ENCODE measurements at regions not wholly inside any gene's neighbourhood (a gene's known extent, or its start where the extent isn't known, plus 50 kb on each side); places are given as distances from the start of the nearest gene placed in this dataset.
"Not testable (repeated sequence)": the region's sequence is repeated elsewhere in the genome, so short reads cannot be mapped to it uniquely, and the experiment has no call there.

DNA sequence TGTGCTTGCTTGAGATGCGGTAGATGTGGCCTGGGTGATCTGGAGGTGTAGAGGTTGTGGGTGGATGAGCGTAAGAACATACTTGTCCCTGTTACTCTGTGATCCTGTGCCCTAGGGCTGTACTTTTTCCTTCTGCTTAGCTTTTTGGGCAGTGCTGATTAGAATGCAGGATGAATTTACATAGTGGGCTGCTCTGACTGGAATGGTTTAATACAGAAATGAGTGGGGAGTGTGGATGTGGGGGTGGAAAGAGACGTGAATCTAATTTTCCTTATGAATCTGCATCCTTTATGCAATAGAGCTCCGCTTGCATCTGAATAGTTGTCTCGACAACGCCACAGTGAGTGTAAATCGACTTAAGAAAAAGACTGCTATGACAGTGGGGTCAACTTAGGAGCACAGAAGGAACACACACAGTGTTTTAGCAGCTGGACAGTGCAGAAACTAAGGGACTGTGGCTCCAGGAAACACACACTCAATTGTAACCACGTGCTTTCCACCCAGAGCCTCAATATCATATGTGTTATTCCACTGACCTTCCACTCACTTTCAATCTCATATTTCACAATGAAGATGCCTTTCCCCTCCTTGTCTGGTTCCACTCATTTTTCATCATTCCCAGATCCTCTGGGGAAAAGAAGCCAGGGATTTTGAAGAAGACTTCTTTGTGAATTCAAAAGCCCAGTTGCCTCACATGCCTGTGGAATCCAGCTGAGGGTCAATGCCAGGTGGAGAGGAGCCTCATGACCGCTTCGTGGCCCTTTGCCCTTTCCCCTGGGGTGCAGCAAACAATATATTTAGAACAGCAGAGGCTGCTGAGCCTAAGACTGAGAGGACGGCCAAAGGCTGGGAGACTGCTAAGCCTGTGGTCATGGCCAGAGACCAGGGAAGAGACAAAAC is 91.4 kb downstream of the BMP15 start:
- ATAC-seq, CTCF ChIA-PET: not testable (repeated sequence)

GRCh38 chrX:51006064-51006463 is 95.5 kb downstream of the BMP15 start:
- Histone ChIP-seq H3K9me3 (ENCODE audit: control insufficient read depth, insufficient read depth, low read depth, low read length) (no peaks in the 10 kb centered on the region), H3K4me3 (ENCODE audit: low read depth in 2 of 2, low read length in 2 of 2) (no peak overlapping the region), H3K27ac (ENCODE audit: low read length) (no peak overlapping the region), H3K36me3 (ENCODE audit: control insufficient read depth, insufficient read depth, low read length) (no peaks in the 10 kb centered on the region), H3K4me1 (ENCODE audit: control insufficient read depth, insufficient read depth, low read length) (no peaks in the 10 kb centered on the region), H3K27me3 (ENCODE audit: control insufficient read depth, insufficient read depth, low read length) (no peaks in the 10 kb centered on the region)
- in situ Hi-C loops (cut with HindIII; ENCODE audit: low pct_unique_long_range_greater_than_20kb, low sequenced_read_pairs) (no loop called here), intact Hi-C loops (cut with micrococcal nuclease; ENCODE audit: unreplicated experiment) (no loop called here)
- no TSS peak for BruUV-seq (replicated peaks)
- DNase-seq (ENCODE audit: low read depth, low spot score) = no peak
- CTCF ChIA-PET = no interaction called here
- no peak for TF ChIP-seq TCF7L2 (IDR thresholded peaks at IDR 0.05; ENCODE audit: low read depth, low read length)
- TF ChIP-seq CTCF (IDR thresholded peaks at IDR 0.05) = no peak
- ATAC-seq = no peak
- POLR2A ChIA-PET = no interaction called here

More for the DNA sequence above, 91.4 kb downstream of the BMP15 start:
- H3K27me3 ChIP-seq (ENCODE audit: control insufficient read depth, insufficient read depth, low read length); H3K4me1 ChIP-seq (ENCODE audit: control insufficient read depth, insufficient read depth, low read length); H3K9me3 ChIP-seq (ENCODE audit: control insufficient read depth, insufficient read depth, low read depth, low read length); H3K36me3 ChIP-seq (ENCODE audit: control insufficient read depth, insufficient read depth, low read length); in situ Hi-C loops (cut with HindIII; ENCODE audit: low pct_unique_long_range_greater_than_20kb, low sequenced_read_pairs); H3K4me3 ChIP-seq (ENCODE audit: low read depth in 2 of 2, low read length in 2 of 2); BruUV-seq (replicated peaks); DNase-seq (ENCODE audit: low read depth, low spot score); POLR2A ChIA-PET; intact Hi-C loops (cut with micrococcal nuclease; ENCODE audit: unreplicated experiment); H3K27ac ChIP-seq (ENCODE audit: low read length): not testable (repeated sequence)

GRCh38 chrX:51024106-51024696 is 113.7 kb downstream of the BMP15 start:
- no peak overlapping the region for H3K27ac ChIP-seq (ENCODE audit: low read length)
- no peaks in the 10 kb centered on the region for H3K36me3 ChIP-seq (ENCODE audit: control insufficient read depth, insufficient read depth, low read length)
- ATAC-seq (no peak), DNase-seq (ENCODE audit: low read depth, low spot score) (no peak)
- ChIA-PET POLR2A (no interaction called here), CTCF (no interaction called here)
- no peak for TF ChIP-seq TCF7L2 (IDR thresholded peaks at IDR 0.05; ENCODE audit: low read depth, low read length)
- no peak for TF ChIP-seq CTCF (IDR thresholded peaks at IDR 0.05)
- TF ChIP-seq SIN3A (IDR thresholded peaks at IDR 0.05; ENCODE audit: borderline replicate concordance, insufficient read depth, low read depth, low read length) = no peak
- TF ChIP-seq, protein P1, sequence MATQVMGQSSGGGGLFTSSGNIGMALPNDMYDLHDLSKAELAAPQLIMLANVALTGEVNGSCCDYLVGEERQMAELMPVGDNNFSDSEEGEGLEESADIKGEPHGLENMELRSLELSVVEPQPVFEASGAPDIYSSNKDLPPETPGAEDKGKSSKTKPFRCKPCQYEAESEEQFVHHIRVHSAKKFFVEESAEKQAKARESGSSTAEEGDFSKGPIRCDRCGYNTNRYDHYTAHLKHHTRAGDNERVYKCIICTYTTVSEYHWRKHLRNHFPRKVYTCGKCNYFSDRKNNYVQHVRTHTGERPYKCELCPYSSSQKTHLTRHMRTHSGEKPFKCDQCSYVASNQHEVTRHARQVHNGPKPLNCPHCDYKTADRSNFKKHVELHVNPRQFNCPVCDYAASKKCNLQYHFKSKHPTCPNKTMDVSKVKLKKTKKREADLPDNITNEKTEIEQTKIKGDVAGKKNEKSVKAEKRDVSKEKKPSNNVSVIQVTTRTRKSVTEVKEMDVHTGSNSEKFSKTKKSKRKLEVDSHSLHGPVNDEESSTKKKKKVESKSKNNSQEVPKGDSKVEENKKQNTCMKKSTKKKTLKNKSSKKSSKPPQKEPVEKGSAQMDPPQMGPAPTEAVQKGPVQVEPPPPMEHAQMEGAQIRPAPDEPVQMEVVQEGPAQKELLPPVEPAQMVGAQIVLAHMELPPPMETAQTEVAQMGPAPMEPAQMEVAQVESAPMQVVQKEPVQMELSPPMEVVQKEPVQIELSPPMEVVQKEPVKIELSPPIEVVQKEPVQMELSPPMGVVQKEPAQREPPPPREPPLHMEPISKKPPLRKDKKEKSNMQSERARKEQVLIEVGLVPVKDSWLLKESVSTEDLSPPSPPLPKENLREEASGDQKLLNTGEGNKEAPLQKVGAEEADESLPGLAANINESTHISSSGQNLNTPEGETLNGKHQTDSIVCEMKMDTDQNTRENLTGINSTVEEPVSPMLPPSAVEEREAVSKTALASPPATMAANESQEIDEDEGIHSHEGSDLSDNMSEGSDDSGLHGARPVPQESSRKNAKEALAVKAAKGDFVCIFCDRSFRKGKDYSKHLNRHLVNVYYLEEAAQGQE (IDR thresholded peaks at IDR 0.05; ENCODE audit: insufficient read depth in 1 of 2, low read depth in 2 of 2, low read length in 1 of 2) = no peak
- no peak for TF ChIP-seq POLR2AphosphoS5 (IDR thresholded peaks at IDR 0.05; ENCODE audit: low read depth, low read length)
- H3K9me3 ChIP-seq (ENCODE audit: control insufficient read depth, insufficient read depth, low read depth, low read length) = no peaks in the 10 kb centered on the region
- intact Hi-C loops (cut with micrococcal nuclease; ENCODE audit: unreplicated experiment) = no loop called here
- in situ Hi-C loops (cut with HindIII; ENCODE audit: low pct_unique_long_range_greater_than_20kb, low sequenced_read_pairs) = no loop called here
- H3K4me3 ChIP-seq (ENCODE audit: low read depth in 2 of 2, low read length in 2 of 2) = no peak overlapping the region
- no peaks in the 10 kb centered on the region for H3K27me3 ChIP-seq (ENCODE audit: control insufficient read depth, insufficient read depth, low read length)
- H3K4me1 ChIP-seq (ENCODE audit: control insufficient read depth, insufficient read depth, low read length) = no peaks in the 10 kb centered on the region
- BruUV-seq (replicated peaks) = no TSS peak
